ENCODE measurements at regions not wholly inside any gene's neighbourhood (a gene's known extent, or its start where the extent isn't known, plus 50 kb on each side); places are given as distances from the start of the nearest gene placed in this dataset.

GRCh38 chr6:1044040-1044836 lies 267.7 kb upstream of the FOXQ1 start:
- no peak overlapping the region for H3K4me3 ChIP-seq (replicated peaks in 1 of 2; ENCODE audit: low read depth in 2 of 2, low read length in 2 of 2)

GRCh38 chr6:1043458-1043836 lies 268.5 kb upstream of the FOXQ1 start:
- TF ChIP-seq CTCF (IDR thresholded peaks at IDR 0.05; ENCODE audit: low read depth, low read length) = no peak
- H3K4me3 ChIP-seq (replicated peaks in 1 of 2; ENCODE audit: low read depth in 2 of 2, low read length in 2 of 2) = no peak overlapping the region
- no peak for DNase-seq (ENCODE audit: low read depth in 2 of 2)

More at GRCh38 chr6:1044040-1044836, 267.7 kb upstream of the FOXQ1 start:
- DNase-seq (ENCODE audit: low read depth in 2 of 2) = no peak
- TF ChIP-seq CTCF (IDR thresholded peaks at IDR 0.05; ENCODE audit: low read depth, low read length) = no peak

- DNase-seq (ENCODE audit: low read depth in 2 of 2) = no peak
- TF ChIP-seq CTCF (IDR thresholded peaks at IDR 0.05; ENCODE audit: low read depth, low read length) = no peak
- H3K4me3 ChIP-seq (replicated peaks in 1 of 2; ENCODE audit: low read depth in 2 of 2, low read length in 2 of 2) = no peak overlapping the region
Measured at GRCh38 chr6:1042583-1043457, 269.1 kb upstream of the FOXQ1 start.

GRCh38 chr6:1040393-1040792 lies 271.5 kb upstream of the FOXQ1 start:
- H3K4me3 ChIP-seq (replicated peaks in 1 of 2; ENCODE audit: low read depth in 2 of 2, low read length in 2 of 2) = no peak overlapping the region
- no peak for TF ChIP-seq CTCF (IDR thresholded peaks at IDR 0.05; ENCODE audit: low read depth, low read length)
- DNase-seq (ENCODE audit: low read depth in 2 of 2) = no peak

- TF ChIP-seq CTCF (IDR thresholded peaks at IDR 0.05; ENCODE audit: low read depth, low read length) = no peak
- no peak for DNase-seq (ENCODE audit: low read depth in 2 of 2)
- H3K4me3 ChIP-seq (replicated peaks in 1 of 2; ENCODE audit: low read depth in 2 of 2, low read length in 2 of 2) = no peak overlapping the region
Measured at GRCh38 chr6:1039746-1040145, 272.2 kb upstream of the FOXQ1 start.

GRCh38 chr6:1039191-1039590 lies 272.7 kb upstream of the FOXQ1 start:
- no peak for DNase-seq (ENCODE audit: low read depth in 2 of 2)
- H3K4me3 ChIP-seq (replicated peaks in 1 of 2; ENCODE audit: low read depth in 2 of 2, low read length in 2 of 2) = no peak overlapping the region
- no peak for TF ChIP-seq CTCF (IDR thresholded peaks at IDR 0.05; ENCODE audit: low read depth, low read length)
